Cardiac septum (tissue), 1 donor: ENCODE measurements at regions not wholly inside any gene's neighbourhood (a gene's known extent, or its start where the extent isn't known, plus 50 kb on each side); places are given as distances from the start of the nearest gene placed in this dataset.

ENCODE experiments used
- DNase-seq: peaks from one replicate; pipeline ENCODE4 v3.0.0-alpha.2; 2020; ENCODE audit warnings: low spot score
- intact Hi-C: fragments of 100-400 bp; cut with DNase I; formaldehyde crosslinking; loops from one replicate; pipeline ENCODE4 v1.14.0; 2022
- donor health status: DM: no; HTN: no; CAD: no.

DNA sequence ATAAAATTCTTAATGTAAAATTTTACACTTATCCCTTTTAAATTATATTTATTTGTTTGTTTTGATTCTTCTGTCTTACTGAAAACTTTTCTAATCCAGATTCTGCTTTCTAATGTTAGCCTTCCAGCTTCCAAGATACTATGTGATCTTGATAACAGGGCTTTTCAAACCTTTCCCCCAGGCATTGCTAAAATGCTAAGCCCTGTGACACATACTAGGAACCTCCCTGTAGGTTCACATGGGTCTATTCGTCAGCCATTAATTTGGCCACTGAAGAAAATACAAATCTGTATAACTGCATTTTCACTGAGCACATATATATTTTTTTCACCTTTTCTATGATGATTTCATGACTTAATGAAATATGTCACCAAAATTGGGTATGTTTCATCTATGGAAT is 92.8 kb upstream of the MAP4K3 start:
- intact Hi-C loops, result no loop called here

DNA sequence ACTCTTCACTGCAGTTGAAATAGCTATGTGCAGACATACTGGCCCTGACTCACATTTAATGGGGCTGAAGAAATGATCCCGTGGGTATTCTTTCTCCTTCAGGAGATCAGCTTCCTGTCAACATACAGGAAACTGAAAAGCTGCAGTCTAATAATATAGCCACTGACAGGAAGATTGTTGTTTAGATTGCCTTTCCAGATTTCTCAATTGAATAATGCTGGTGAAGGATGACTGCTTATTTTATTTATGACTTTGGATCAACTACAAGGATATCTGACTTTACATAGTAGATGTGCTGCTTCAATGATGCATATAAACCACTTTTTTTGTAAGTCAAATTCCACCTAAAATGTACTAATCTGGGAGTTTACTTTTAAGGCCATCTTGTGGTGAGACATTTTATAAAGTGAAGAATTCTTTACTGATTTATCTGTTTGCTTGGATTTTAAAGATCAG is 93.4 kb upstream of the MAP4K3 start:
- intact Hi-C loops, result no loop called here

More for the DNA sequence above, 92.8 kb upstream of the MAP4K3 start:
- no peak for DNase-seq

GRCh38 chr2:39531220-39531777 is 94.2 kb upstream of the MAP4K3 start:
- no peak for DNase-seq
- intact Hi-C loops, result no loop called here

More for the DNA sequence above, 93.4 kb upstream of the MAP4K3 start:
- DNase-seq, result no peak

GRCh38 chr2:39532933-39533332 is 95.8 kb upstream of the MAP4K3 start:
- intact Hi-C loops, result no loop called here
- DNase-seq, result no peak

DNA sequence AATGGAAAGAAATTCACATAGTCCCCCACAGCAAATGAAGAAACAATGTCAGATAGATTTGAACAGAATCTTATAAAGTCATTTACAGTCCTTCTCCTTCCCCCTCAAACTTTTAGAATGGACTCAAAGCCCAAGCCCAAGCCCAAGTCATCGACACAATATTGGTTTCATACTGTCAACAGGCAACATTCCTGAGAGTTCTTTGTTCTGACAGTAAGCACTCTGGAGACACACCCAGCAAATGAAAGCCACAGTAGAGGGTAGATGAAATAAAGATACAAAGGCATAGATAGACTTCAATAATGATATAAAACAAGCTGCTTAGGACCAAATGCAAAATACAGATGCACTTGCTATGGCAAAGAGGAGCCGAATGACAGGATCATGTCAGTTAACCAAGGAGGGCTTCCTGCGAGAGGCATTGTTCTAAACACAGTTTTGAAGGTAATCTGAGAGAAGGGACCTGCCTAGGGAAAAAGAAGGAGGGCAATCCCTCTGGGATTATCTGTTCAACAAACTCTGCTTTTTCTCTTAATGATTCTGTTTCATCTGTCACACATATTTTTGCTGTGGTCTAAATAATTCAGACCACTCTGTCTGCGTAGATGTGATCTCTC is 97.1 kb upstream of the MAP4K3 start:
- no peak for DNase-seq
- intact Hi-C loops, result no loop called here

DNA sequence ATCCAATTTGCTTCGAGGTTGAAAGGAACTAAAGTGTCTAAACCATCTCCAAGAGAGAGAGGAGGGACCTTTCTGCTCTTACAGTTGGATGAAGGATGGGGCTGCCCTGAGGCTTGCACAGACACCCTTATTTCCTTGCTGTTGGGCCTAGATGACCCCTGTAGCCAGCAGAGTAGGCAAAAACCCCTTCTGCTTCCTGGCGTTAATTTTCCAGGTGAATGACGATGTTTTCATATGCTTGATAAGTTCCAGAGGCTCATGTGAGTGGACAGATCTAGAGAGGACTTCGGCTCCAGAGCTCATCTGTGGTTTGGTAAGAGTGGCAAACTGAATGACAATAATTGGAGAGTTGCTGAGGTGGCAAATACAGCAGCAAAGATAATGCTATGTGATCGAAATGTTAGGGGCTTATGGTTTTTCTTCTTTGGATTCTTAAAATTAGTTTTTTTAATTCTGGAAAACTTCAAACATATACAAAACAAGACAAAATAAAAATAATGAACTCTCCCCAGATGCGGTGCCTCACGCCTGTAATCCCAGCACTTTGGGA is 98.6 kb upstream of the MAP4K3 start:
- intact Hi-C loops, result no loop called here

GRCh38 chr2:39537150-39537549 is 100.1 kb upstream of the MAP4K3 start:
- DNase-seq, result no peak
- intact Hi-C loops, result no loop called here

More for the DNA sequence above, 98.6 kb upstream of the MAP4K3 start:
- no peak for DNase-seq

DNA sequence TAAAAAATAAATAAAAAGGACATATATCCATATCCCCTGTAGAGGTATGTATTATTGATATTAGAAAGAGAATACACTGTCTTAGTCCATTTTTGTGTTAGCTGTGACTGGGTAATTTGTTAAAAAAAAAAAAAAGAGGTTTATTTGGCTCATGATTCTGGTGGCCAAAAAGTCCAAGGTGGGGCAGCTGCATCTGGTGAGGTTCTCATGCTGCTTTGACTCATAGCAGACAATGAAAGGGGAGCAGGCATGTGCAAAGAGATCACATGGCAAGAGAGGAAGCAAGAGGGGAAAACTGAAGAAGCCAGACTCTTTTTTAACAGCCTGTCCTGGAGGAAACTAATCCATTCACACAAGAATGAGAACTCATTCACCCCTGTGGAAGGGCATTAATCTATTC is 101.6 kb upstream of the MAP4K3 start:
- intact Hi-C loops, result no loop called here
- no peak for DNase-seq

- intact Hi-C loops, result no loop called here
- DNase-seq, result no peak
Measured at GRCh38 chr2:39540414-39540813, 103.3 kb upstream of the MAP4K3 start.

DNA sequence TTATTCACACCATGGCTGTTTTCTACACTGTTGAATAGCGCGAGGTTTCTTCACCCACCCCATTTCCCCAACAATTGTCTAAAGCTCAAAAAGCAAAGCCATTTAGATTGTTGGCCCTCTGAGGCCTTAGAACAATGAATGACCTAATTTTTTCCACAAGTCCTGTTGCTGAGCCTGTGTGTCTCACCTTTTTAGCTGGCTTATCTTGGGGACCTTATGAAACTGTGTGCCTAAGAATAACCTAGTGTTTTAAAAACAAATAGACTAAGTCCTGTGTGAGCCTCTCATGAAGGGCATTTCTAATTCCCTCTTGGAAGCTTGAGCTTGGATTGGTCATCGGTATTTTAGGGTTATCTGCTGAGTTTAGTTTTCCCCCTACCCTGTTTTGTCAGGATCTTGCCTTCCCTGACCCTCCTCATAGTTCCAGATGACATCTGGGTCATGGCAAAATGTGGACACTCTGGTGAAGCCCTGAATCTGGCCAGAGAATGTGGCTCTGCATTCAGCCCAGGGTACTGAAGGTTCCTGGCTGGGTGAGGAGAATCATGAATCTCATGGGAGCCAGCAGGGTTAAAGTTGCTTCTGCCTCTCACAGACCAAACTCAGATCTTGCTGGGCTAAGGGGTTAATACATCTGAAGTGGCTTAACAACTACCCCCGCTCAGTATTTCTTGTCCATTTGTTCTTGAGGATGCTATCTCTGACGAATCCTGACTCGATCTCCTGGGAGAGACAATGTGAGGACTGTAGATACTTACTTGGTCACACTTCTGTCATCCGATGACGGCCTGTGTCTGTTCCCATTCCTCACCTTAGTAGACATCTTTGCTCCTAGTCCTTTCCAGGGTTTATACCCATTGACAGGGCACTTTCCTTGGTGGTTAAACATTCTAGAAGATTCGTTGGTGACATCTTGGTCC is 104.2 kb upstream of the MAP4K3 start:
- intact Hi-C loops, result no loop called here
- no peak for DNase-seq

GRCh38 chr2:39542523-39542922 is 105.4 kb upstream of the MAP4K3 start:
- intact Hi-C loops, result no loop called here
- no peak for DNase-seq

DNA sequence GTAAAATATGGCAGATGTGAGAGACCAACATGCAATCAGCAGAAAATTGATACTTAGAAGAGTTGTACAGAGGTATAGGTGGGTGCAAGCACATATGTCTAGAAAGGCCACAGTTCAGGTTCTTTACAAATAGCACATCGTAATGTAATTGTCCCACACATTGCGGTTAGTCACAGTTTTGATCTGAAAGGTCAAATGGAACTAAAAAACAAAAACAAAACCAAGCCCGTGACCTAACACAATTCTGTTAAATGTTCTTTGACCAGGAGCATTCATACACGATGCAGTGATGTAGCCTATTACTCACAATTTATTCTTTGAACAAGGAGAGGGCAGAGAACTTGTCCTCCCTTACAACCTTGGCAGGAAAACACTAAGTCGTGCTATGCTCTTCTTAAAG is 108.9 kb upstream of the MAP4K3 start:
- intact Hi-C loops, result no loop called here
- DNase-seq, result no peak

DNA sequence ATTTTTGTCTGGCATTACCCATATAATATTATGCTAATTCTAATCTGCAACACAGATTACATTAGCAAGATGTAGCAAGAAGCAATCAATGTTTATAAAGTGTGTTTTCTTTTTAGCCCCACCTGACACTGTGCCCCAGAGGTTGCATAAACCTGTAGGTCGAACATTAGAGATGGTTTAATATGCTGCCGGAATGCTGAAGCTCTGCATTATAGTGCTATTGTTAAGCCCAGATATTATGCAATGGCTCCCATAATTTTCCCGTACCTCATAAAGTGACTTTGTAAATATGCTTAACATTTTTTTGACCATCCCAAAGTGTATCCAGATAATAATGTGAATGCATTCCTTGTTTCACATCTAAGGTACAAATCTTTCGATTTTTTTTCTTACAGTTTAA is 109.3 kb upstream of the MAP4K3 start:
- no peak for DNase-seq
- intact Hi-C loops, result no loop called here

DNA sequence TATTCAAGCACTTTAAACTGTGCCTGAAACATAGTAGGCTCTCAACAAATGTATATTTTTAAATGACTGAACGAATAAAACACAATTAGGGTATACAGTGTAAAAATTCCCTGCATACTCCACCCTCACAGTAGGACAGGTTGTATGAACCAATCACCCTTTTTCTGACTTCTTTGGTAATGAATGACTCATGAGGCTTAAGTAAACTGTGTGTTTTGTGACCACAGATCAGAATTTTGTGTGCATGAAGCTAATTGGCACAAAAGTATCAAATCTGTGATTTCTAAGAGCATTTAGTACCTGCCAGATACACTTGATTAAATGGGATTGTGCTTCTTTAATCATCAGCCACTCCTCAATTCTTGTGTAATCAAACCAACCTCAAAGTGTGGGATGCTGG is 109.9 kb upstream of the MAP4K3 start:
- intact Hi-C loops, result no loop called here
- no peak for DNase-seq

DNA sequence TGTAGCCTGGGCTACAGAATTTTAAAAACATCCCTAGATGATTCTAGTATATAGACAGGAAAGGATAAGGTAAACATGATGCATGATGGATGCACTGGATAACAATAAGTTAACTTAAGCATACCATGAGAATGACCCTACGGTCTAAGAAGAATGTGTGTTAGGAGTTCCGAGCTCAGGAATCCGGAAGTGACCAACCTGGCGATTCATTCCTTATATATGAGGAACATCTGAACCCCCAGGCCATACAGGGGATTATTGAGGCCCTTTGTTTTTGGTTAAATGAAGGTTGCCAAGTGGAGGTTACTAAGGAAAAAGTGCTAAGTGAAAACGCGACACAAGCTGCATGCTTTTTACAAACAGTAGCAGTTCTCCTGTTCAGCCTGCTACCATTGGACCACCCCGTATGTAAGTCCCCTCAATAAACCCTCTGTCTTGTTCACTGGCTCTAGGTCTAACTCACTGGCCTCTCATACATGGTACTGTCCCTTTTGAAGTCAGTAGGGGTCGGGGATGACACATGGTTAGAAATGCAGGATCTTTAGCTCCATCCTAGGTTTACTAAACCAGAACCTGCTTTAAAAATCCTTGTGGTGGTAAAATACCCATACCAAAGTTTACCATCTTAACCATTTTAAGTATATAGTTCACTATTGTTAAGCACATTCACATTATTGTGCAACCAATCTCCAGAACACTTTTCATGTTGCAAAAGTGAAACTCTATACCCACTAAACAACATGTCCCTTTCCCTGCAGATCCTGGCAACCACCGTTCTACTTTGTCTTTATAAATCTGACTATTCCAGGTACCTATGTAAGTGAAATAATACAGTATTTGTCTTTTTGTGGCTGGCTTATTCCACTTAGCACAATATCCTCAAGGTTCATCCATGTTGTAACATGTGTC is 111.0 kb upstream of the MAP4K3 start:
- intact Hi-C loops, result no loop called here
- no peak for DNase-seq

DNA sequence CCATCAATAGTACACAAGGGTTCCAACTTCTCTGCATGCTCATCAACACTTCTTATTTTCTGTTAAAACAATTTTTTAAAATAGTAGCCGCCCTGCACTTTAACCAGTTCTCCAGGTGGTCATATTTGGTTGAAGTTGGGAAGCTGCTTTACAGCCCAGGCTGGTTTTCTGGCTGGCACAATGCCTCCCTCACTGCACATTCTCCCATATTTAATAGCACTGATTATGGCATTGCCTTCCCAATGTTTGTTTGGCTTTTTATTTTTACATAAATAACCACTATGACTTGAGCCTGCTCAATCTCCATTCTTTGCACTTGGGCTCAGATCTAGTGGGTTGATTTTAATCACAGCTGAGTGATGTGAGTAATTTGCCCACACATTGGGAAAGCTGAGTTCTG is 111.9 kb upstream of the MAP4K3 start:
- no peak for DNase-seq

GRCh38 chr2:39549718-39550464 is 112.8 kb upstream of the MAP4K3 start:
- intact Hi-C loops, result no loop called here

More for the DNA sequence above, 111.9 kb upstream of the MAP4K3 start:
- intact Hi-C loops, result no loop called here

GRCh38 chr2:39550701-39551285 is 113.7 kb upstream of the MAP4K3 start:
- DNase-seq, result no peak
- intact Hi-C loops, result no loop called here

More at GRCh38 chr2:39549718-39550464, 112.8 kb upstream of the MAP4K3 start:
- no peak for DNase-seq
